Heart right ventricle (tissue), 16 donors: ENCODE measurements at regions not wholly inside any gene's neighbourhood (a gene's known extent, or its start where the extent isn't known, plus 50 kb on each side); places are given as distances from the start of the nearest gene placed in this dataset.

Experiments used
- ATAC-seq, 8 donors: fragments of 200-7000 bp; cut with Tn5 transposase; one replicate each; pipeline ENCODE4 v1.9.1; 2020; ENCODE audit warnings: mild to moderate bottlenecking in 8 of 8, moderate library complexity in 8 of 8, moderate number of reproducible peaks in 1 of 8
- DNase-seq, 2 donors: peaks; one replicate each; pipeline ENCODE4 v3.0.0-alpha.2; 2020
- H3K27ac ChIP-seq, 10 donors: fragments of 200-600 bp; sonication (generic) in 2 of 10; one replicate each; pipeline versions ENCODE4 v1.5.0 to v1.8.0; 2020 to 2022; ENCODE audit warnings: mild to moderate bottlenecking in 3 of 10
- H3K27me3 ChIP-seq, 7 donors: fragments of 200-600 bp; one replicate each; pipeline ENCODE4 v1.8.0; 2021 to 2022; ENCODE audit warnings: mild to moderate bottlenecking in 2 of 7
- H3K36me3 ChIP-seq, 9 donors: fragments of 200-600 bp; sonication (generic) in 1 of 9; one replicate each; pipeline versions ENCODE4 v1.5.0 to v1.8.0; 2020 to 2022; ENCODE audit warnings: mild to moderate bottlenecking in 2 of 9
- H3K4me1 ChIP-seq, 9 donors: fragments of 200-600 bp; sonication (generic) in 1 of 9; one replicate each; pipeline versions ENCODE4 v1.5.0 to v1.8.0; 2020 to 2022; ENCODE audit warnings: mild to moderate bottlenecking in 4 of 9
- H3K4me3 ChIP-seq, 10 donors: fragments of 200-600 bp; sonication (generic) in 2 of 10; one replicate each; pipeline versions ENCODE4 v1.5.0 to v1.8.0; 2020 to 2022; ENCODE audit warnings: mild to moderate bottlenecking in 7 of 10, moderate library complexity in 2 of 10
- H3K9me3 ChIP-seq, 11 donors: fragments of 200-600 bp in 10 of 11; sonication (generic) in 2 of 11; one replicate each; pipeline versions ENCODE4 v1.5.0 to v1.8.0; 2013 to 2022; ENCODE audit warnings: mild to moderate bottlenecking in 2 of 11, control low read depth in 1 of 11, moderate library complexity in 1 of 11
- WGBS, 2 donors: extraction: QIAGEN DNeasy Blood & Tissue Kit; methylation state at CpG; one replicate each; pipeline ENCODE4 v1.1.7; 2013; ENCODE audit warnings: inconsistent platforms in 1 of 2; 5-methylcytosine and 5-hydroxymethylcytosine counted together
- intact Hi-C, 10 donors: fragments of 100-400 bp; cut with DNase I; formaldehyde crosslinking; loops; one replicate each; pipeline versions ENCODE4 v1.11.1 to v1.14.2; 2022
- TF ChIP-seq, protein P1 (sequence below), 9 donors: fragments of 200-600 bp; sonication (generic) in 2 of 9; IDR thresholded peaks; one replicate each; pipeline versions ENCODE4 v1.5.0 to v1.8.0; 2021 to 2022; ENCODE audit warnings: antibody characterized with exemption in 9 of 9, mild to moderate bottlenecking in 5 of 9, moderate library complexity in 1 of 9
- donor health status: Arrhythmogenic right ventricular cardiomyopathy.
- donor health status: ischemic (EF 13 %, LVEDD 7.1; RV severe dilation, severe dysfunction).
- donor health status: healthy with polysubstance abuse.
- donor health status: DM: no; HTN: yes; CAD: no.
- donor health status: DM: no; HTN: no; CAD: no.
- donor health status: ischemic (EF 25% LVEDD 6.9; RV normal size, moderate dysfunction).
- donor health status: ischemic (EF 25% LVEDD 5.7; RV mildly dilated, moderate dysfunction).
- donor health status: healthy.
- donor health status: DM: yes; HTN: yes; CAD: no.
- donor health status: Ischemic cardiomyopathy.
- donor health status: ischemic (EF 35%, LVEDD 5.7; RV mildly dilated, moderate dysfunction).
- donor health status: nonischemic (EF 11% LVEDD 7.7; RV severe dilation, severe dysfunction).
- donor health status: DM: yes; HTN: yes; CAD: no.
- donor health status: PGD.
- donor health status: ischemic (EF 29% LVEDD 5.4; RV normal size, mild dysfunction).
- donor health status: nonischemic (EF 23%, LVEDD 6.1; RV moderate dilation, normal function).

DNA sequence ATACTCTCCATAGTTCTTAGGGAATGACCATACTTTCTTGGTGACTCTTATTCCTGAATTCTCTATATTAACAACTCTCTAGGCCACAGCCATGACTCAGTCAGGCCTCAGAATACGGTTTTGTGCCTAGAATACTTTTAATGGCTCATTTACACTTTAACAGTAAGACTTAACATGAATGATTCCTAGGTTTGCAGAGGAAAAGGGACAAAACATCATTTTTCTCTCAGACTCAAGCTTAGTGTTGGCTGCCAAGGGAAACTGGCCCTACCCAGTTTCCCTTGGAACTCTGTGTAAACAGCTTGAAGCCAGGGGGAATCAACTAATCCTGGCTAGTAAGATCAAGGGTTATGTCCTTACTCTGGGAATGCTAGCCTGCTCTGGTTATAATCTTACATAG, 164.9 kb upstream of the PKN2 start:
- peak overlapping the region in 5 of 10 donors; percentile 17 to 46 (median 20) for H3K27ac ChIP-seq
- WGBS, 2 donors, result 54 to 80% methylated on average over 1 of the region's 1 CpG
- intact Hi-C loops, result loop anchor here in 1 of 10 donors (5.0 kb wide), 1 partner anchor 217 kb away; no protein-coding TSS in a partner anchor

DNA sequence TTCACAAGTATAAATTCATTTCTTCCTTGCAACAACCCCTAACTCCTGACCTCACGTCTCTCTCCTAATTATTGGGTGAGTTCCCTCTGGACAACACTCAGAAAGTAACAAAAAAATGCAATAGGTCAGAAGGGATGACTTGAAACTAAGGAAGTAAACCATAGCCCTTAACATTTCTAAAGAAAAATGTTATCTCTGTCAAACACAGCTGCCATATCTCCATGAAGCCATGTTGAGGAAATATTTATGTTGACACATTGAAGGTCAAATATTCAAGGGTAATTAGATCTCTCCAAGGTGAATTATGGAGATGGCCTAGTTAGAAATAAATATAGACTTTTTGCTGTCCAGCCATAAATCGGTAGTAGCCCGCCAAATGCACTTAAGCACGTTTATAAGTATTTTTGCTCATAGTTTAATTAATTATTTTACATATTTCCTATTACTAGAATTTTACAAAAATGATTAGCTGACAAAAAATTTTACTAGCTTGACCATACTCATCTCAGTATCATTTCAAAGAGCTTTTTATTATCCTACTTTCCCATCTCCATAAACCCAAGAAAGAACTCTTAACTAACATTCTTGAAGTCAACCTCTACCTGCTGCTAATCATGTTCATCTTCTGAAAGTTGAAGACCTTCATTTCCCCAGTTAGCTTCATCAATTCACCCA, 160.1 kb upstream of the PKN2 start:
- H3K4me1 ChIP-seq, result no peaks in the 10 kb centered on the region
- no peak overlapping the region for H3K4me3 ChIP-seq
- no peak for ATAC-seq
- H3K27ac ChIP-seq, result no peak overlapping the region
- no peak for DNase-seq
- 83 to 88% methylated on average over 4 of the region's 4 CpGs for WGBS, 2 donors
- intact Hi-C loops, result no loop called here
- TF ChIP-seq, protein P1, sequence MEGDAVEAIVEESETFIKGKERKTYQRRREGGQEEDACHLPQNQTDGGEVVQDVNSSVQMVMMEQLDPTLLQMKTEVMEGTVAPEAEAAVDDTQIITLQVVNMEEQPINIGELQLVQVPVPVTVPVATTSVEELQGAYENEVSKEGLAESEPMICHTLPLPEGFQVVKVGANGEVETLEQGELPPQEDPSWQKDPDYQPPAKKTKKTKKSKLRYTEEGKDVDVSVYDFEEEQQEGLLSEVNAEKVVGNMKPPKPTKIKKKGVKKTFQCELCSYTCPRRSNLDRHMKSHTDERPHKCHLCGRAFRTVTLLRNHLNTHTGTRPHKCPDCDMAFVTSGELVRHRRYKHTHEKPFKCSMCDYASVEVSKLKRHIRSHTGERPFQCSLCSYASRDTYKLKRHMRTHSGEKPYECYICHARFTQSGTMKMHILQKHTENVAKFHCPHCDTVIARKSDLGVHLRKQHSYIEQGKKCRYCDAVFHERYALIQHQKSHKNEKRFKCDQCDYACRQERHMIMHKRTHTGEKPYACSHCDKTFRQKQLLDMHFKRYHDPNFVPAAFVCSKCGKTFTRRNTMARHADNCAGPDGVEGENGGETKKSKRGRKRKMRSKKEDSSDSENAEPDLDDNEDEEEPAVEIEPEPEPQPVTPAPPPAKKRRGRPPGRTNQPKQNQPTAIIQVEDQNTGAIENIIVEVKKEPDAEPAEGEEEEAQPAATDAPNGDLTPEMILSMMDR (IDR thresholded peaks at IDR 0.05), result no peak
- no peaks in the 10 kb centered on the region for H3K9me3 ChIP-seq
- H3K27me3 ChIP-seq, result no peaks in the 10 kb centered on the region
- no peaks in the 10 kb centered on the region for H3K36me3 ChIP-seq

More for the DNA sequence above, 164.9 kb upstream of the PKN2 start:
- no peaks in the 10 kb centered on the region for H3K27me3 ChIP-seq
- H3K4me3 ChIP-seq, result no peak overlapping the region
- H3K9me3 ChIP-seq, result no peaks in the 10 kb centered on the region
- H3K36me3 ChIP-seq, result no peaks in the 10 kb centered on the region
- peak in 5 of 8 donors; percentile 37 to 82 (median 75) for ATAC-seq
- DNase-seq, result no peak
- TF ChIP-seq, protein P1 (IDR thresholded peaks at IDR 0.05), result no peak
- peaks cover 0 to 4% (median 0%) of the 10 kb centered on the region in 9 donors for H3K4me1 ChIP-seq

DNA sequence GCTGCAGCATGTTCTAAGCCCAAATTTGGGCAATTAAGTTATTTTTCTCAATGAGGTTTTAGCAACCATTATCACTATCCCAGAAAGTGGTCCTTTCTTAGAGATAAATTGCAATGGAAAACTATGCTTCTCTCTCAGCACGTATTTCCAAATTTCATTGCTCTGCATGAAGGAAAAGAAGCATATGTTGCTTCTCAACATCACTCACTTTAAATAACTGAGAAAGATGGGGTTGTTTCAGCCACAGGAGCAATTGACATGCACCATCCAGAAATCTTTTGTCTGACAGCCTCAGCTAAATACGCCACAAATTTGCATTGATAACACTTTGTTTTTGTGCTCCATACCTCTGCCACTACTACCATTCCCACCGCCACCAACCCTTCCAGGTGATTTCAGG, 157.6 kb upstream of the PKN2 start:
- no peaks in the 10 kb centered on the region for H3K4me1 ChIP-seq
- no peak for DNase-seq
- H3K9me3 ChIP-seq, result no peaks in the 10 kb centered on the region
- TF ChIP-seq, protein P1 (IDR thresholded peaks at IDR 0.05), result no peak
- ATAC-seq, result no peak
- H3K27ac ChIP-seq, result no peak overlapping the region
- intact Hi-C loops, result loop anchor here in 1 of 10 donors (5.0 kb wide), 1 partner anchor 699 kb away; no protein-coding TSS in a partner anchor
- H3K4me3 ChIP-seq, result no peak overlapping the region
- H3K27me3 ChIP-seq, result no peaks in the 10 kb centered on the region
- 72 to 85% methylated on average over 3 of the region's 3 CpGs for WGBS, 2 donors
- H3K36me3 ChIP-seq, result no peaks in the 10 kb centered on the region

DNA sequence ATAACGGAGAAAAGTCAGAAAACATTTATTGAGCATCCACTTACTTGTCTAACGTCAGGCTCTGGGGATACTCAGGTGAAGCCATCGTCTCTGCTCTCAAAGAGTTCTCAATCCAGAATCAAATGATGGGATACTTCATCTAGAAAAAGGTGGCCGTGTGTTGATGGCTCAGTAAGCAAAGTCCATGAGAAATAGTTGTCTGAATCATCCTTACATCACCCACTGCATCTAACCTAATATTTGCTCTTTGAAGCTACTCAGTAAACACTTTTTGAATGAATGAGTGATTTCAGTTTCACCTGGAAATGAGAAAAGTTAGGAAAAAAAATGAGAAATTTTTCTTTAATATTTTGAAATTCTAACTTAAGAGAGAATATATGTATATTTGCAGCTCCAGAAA, 155.3 kb upstream of the PKN2 start:
- no peak for ATAC-seq
- WGBS, 2 donors, result 87 to 92% methylated on average over 4 of the region's 4 CpGs
- intact Hi-C loops, result loop anchor here in 1 of 10 donors (5.0 kb wide), 1 partner anchor 701 kb away; no protein-coding TSS in a partner anchor
- H3K4me1 ChIP-seq, result no peaks in the 10 kb centered on the region
- no peak overlapping the region for H3K4me3 ChIP-seq
- no peaks in the 10 kb centered on the region for H3K9me3 ChIP-seq
- H3K36me3 ChIP-seq, result no peaks in the 10 kb centered on the region
- H3K27ac ChIP-seq, result no peak overlapping the region
- DNase-seq, result no peak
- TF ChIP-seq, protein P1 (IDR thresholded peaks at IDR 0.05), result no peak
- no peaks in the 10 kb centered on the region for H3K27me3 ChIP-seq
